GM19397 (cell line): ENCODE measurements at regions not wholly inside any gene's neighbourhood (a gene's known extent, or its start where the extent isn't known, plus 50 kb on each side); places are given as distances from the start of the nearest gene placed in this dataset.
"Not testable (repeated sequence)": the region's sequence is repeated elsewhere in the genome, so short reads cannot be mapped to it uniquely, and the experiment has no call there.

ENCODE experiments used
- ATAC-seq: cut with Tn5 transposase; IDR thresholded peaks from one replicate; pipeline ENCODE4 v1.9.1; 2021; ENCODE audit warnings: mild to moderate bottlenecking, moderate library complexity; ENCODE audit not compliant: unreplicated experiment

- not testable (repeated sequence) for ATAC-seq
Observed at GRCh38 chr4:30124621-30125020, 595.5 kb upstream of the PCDH7 start.

GRCh38 chr4:30125868-30126267, 594.3 kb upstream of the PCDH7 start:
- no peak for ATAC-seq

GRCh38 chr4:30126351-30126750, 593.8 kb upstream of the PCDH7 start:
- no peak for ATAC-seq

- ATAC-seq: not testable (repeated sequence)
Observed at GRCh38 chr4:30148828-30149227, 571.3 kb upstream of the PCDH7 start.

GRCh38 chr4:30149539-30149938, 570.6 kb upstream of the PCDH7 start:
- ATAC-seq: not testable (repeated sequence)

- no peak for ATAC-seq
Observed at GRCh38 chr4:30153427-30153826, 566.7 kb upstream of the PCDH7 start.

- no peak for ATAC-seq
Observed at GRCh38 chr4:30160140-30160539, 560.0 kb upstream of the PCDH7 start.

GRCh38 chr4:30172416-30172815, 547.8 kb upstream of the PCDH7 start:
- no peak for ATAC-seq

- ATAC-seq: no peak
Observed at GRCh38 chr4:30181512-30181911, 538.7 kb upstream of the PCDH7 start.

GRCh38 chr4:30181918-30182317, 538.3 kb upstream of the PCDH7 start:
- no peak for ATAC-seq

GRCh38 chr4:30182786-30183185, 537.4 kb upstream of the PCDH7 start:
- ATAC-seq: no peak

GRCh38 chr4:30191902-30192301, 528.3 kb upstream of the PCDH7 start:
- ATAC-seq: no peak

GRCh38 chr4:30207389-30207788, 512.8 kb upstream of the PCDH7 start:
- ATAC-seq: no peak

- ATAC-seq: no peak
Observed at GRCh38 chr4:30208731-30209435, 511.3 kb upstream of the PCDH7 start.

- not testable (repeated sequence) for ATAC-seq
Observed at GRCh38 chr4:30215973-30216372, 504.2 kb upstream of the PCDH7 start.

- ATAC-seq: no peak
Observed at GRCh38 chr4:30245140-30245539, 475.0 kb upstream of the PCDH7 start.

GRCh38 chr4:30256116-30256832, 463.9 kb upstream of the PCDH7 start:
- ATAC-seq: no peak

GRCh38 chr4:30258949-30259348, 461.2 kb upstream of the PCDH7 start:
- no peak for ATAC-seq

- ATAC-seq: no peak
Observed at GRCh38 chr4:30262379-30262778, 457.8 kb upstream of the PCDH7 start.

GRCh38 chr4:30264465-30264864, 455.7 kb upstream of the PCDH7 start:
- ATAC-seq: no peak

GRCh38 chr4:30265716-30266115, 454.5 kb upstream of the PCDH7 start:
- ATAC-seq: no peak

- ATAC-seq: no peak
Observed at GRCh38 chr4:30268370-30268769, 451.8 kb upstream of the PCDH7 start.
